Ovary (tissue), 3 donors: ENCODE measurements at regions not wholly inside any gene's neighbourhood (a gene's known extent, or its start where the extent isn't known, plus 50 kb on each side); places are given as distances from the start of the nearest gene placed in this dataset.

Experiments
- EP300 ChIP-seq: sonication (generic); formaldehyde crosslinking; IDR thresholded peaks from one replicate; pipeline ENCODE4 v1.6.1; 2017; ENCODE audit warnings: antibody characterized with exemption
- POLR2A ChIP-seq: fragments of 450-650 bp; IDR thresholded peaks from one replicate; pipeline ENCODE4 v1.6.1; 2017; ENCODE audit warnings: antibody characterized with exemption, mild to moderate bottlenecking, moderate library complexity
- TF ChIP-seq, protein P1 (sequence below), 3 donors: fragments of 450-650 bp in 2 of 3; fragments of 200-600 bp in 1 of 3; IDR thresholded peaks; one replicate each; pipeline versions ENCODE4 v1.5.1 to v1.8.0; 2016 to 2022; ENCODE audit warnings: antibody characterized with exemption in 3 of 3, mild to moderate bottlenecking in 1 of 3
- donor health status: DM: no; HTN: no; CAD: no.

DNA sequence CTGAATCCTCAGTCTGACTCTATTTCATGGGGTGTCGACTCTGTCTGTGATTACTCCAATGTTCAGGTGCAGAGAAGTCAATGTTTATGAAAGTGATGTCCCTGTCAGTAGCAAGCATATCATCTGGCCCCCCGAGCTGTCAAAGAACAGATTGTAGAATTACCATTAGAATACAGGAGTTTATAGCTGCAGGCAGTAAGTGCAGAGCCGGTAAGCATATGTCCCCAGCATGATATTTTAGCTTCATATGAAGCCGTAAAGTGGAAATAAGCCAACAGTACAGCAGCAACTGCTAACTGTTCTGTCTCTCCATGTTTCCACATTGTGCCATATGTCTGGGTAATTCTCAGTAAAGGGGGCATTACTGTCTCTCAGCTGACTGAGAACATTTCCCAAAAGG lies 541.8 kb downstream of the SOX11 start:
- TF ChIP-seq, protein P1, sequence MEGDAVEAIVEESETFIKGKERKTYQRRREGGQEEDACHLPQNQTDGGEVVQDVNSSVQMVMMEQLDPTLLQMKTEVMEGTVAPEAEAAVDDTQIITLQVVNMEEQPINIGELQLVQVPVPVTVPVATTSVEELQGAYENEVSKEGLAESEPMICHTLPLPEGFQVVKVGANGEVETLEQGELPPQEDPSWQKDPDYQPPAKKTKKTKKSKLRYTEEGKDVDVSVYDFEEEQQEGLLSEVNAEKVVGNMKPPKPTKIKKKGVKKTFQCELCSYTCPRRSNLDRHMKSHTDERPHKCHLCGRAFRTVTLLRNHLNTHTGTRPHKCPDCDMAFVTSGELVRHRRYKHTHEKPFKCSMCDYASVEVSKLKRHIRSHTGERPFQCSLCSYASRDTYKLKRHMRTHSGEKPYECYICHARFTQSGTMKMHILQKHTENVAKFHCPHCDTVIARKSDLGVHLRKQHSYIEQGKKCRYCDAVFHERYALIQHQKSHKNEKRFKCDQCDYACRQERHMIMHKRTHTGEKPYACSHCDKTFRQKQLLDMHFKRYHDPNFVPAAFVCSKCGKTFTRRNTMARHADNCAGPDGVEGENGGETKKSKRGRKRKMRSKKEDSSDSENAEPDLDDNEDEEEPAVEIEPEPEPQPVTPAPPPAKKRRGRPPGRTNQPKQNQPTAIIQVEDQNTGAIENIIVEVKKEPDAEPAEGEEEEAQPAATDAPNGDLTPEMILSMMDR (IDR thresholded peaks at IDR 0.05) = no peak
- TF ChIP-seq POLR2A (no peak), EP300 (no peak)
